ENCODE measurements at regions not wholly inside any gene's neighbourhood (a gene's known extent, or its start where the extent isn't known, plus 50 kb on each side); places are given as distances from the start of the nearest gene placed in this dataset.
"Not testable (repeated sequence)": the region's sequence is repeated elsewhere in the genome, so short reads cannot be mapped to it uniquely, and the experiment has no call there.

DNA sequence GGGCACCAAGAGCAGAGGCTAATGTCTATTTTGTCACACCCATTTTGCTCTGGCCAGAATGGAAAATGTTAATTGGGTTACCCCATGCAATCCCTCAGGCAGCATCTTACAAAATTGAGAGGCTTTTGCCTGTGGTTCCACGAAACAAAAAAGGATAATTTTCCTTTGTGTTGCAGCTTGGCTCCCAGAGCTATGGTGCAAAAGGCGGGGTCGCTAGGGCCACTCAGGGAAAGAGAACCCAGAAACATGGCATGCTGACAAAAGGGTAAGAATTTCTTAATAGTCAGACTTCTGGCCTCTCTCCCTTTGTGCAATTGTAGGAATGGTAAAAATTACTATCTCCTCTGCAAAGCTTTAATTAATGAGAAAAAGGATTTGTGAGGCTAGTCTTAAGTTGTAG is 119.6 kb upstream of the BANK1 start:
- in situ Hi-C loops (cut with MboI; ENCODE audit: low sequenced_read_pairs): no loop called here

DNA sequence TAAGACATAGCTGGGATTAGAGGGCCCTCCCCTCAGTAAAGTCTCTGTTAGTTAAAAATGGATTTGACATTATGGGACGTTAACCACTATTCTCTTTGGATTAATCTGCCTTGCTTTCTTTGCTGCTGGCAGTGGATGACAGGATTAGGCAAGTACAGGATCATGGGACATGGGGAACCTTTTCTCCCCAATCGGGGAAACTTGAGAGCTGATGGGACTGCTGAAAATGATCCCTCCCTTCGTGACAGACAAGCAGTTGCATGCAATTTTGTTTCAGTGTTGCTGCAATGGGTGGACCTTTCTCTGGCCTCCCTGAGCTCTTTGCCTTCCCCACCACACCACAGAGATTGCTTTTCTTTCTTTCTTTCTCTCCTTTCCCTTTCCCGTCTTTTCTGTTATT is 120.2 kb upstream of the BANK1 start:
- in situ Hi-C loops (cut with MboI; ENCODE audit: low sequenced_read_pairs): no loop called here

DNA sequence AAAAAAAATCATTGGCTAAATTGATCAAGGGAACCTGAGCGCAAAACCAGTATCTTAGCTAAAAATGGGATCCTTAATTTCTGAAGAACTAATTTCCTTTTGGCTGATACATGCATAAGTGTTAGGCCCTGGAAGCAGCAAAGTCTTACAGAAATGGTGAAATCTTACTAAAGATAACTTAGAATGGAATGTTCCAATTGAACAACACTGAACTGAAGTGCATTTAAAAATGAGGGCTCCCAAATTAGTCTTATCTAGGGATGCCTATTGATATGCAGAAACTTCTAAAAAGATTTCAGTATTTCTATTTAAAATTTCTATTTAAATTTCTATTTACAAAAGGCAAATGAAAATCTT is 120.7 kb upstream of the BANK1 start:
- in situ Hi-C loops (cut with MboI; ENCODE audit: low sequenced_read_pairs): no loop called here

DNA sequence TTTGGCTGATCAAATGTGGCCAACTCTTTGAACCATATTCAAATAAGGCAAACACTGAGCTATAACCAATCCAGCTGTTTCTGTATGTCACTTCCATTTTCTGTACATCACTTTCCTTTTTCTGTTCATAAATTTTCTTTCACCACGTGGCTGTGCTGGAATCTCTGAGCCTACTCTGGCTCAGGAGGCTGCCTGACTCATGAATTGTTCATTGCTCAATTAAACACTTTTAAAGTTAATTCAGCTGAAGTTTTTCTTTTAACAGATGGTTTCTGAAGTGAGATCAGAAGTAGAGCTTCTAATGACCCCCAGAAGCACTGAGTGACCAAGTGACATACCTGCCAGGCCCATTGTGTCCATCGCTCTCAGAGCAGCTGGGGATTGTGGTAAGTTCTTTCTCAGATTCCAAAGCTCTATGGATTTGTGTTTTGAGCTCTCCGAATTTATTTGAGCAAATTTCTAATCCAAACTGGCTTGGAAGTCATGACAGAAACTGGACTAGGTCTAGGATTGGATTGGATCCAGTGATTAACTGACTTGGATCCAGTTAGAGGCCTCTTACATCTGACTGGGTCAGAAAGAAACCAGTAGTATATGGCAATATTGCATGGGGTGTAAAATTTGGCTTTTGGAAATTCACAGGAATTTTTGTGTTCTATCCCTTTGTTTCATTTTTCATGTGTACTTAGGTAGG is 121.2 kb upstream of the BANK1 start:
- in situ Hi-C loops (cut with MboI; ENCODE audit: low sequenced_read_pairs): no loop called here

DNA sequence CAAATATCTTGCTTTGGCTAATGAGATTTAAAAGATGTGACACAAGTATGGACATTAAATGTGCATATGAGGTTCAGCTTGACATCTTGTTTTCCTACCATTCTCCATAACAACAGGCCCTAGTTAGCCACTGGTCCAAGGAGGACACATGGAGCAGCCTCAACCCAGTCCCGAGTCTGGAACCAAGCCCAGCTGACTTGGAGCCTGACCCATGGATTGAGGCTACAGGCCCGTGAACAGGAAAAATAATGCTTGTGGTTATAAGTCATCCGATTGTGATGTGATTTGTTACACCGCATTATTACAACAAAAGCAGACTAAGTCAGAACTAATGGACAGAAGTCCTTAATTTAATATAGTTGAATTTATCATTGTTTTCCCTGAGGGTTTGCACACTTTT is 123.2 kb upstream of the BANK1 start:
- in situ Hi-C loops (cut with MboI; ENCODE audit: low sequenced_read_pairs): no loop called here

DNA sequence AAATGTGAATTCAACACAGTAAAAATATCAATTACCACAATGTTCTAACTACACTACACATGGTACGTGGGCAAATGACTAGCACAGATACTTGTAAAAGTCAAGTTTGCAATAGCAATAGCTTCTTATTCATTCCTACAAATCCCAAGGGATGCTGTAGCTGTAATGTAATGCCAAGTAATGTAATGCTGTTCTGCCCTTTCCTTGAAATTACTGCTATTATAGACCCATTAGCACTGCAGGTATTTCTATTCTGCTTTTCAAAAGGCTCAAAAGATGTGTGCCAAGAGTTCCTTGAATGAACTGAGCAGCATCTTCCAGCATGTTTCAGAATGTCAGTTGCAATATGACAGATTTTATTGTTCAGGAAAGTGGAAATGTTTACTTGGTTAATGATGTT is 129.9 kb upstream of the BANK1 start:
- in situ Hi-C loops (cut with MboI; ENCODE audit: low sequenced_read_pairs): no loop called here

DNA sequence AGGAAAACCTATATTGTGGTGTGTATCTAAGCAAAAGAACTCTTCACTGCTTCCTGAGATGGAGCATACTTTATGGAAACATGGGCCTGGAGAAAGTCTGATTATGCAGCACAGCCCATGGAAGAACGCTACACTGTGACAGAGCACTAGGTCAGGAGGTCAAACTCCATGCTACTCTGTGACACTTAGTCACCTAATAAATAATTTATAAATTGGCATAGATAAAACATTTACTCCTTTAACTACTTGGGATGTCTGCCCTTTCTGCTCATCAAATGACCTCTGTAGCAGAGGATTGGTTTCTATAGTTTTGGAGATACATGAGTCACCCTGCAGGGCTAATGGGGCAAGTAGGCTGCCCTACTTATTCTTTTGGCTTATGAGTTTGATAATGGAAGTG is 134.7 kb upstream of the BANK1 start:
- in situ Hi-C loops (cut with MboI; ENCODE audit: low sequenced_read_pairs): no loop called here

DNA sequence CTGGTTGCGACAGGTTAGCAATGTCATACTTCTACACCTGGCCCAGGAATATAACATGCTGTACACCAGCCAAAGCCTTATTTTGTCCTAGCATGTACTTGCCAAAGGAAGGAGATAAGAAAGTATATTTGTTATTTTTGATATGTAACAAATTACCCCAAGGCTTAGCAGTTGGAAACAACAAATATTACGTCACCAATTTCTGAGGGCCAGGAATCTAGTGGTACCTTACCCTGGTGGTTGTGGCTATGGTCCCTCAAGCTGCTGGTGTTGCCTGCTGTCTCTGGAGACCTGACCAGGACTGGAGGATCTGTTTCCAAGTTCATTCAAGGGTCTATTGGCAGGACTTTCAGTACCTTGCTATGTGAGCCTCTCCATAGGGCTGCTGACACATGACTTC is 135.5 kb upstream of the BANK1 start:
- in situ Hi-C loops (cut with MboI; ENCODE audit: low sequenced_read_pairs): no loop called here

DNA sequence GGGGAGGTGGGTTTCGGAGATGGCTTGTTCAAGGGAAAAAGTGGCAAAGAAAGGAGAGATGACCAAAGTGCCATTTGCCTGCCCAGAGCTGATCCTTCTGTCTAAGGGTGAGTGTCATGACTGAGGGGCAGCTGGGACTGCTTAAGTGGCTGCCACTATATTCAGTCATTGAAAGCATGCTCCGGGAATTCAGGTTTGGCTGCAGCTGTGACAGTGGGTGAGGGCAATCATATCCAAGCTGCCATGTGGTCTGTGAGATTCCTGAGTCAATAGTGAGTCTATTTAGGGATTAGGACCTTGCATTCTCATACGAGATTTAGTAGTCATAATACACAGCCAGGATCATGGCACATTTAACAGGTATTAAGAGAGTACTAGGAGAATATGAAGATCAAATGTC is 138.8 kb upstream of the BANK1 start:
- in situ Hi-C loops (cut with MboI; ENCODE audit: low sequenced_read_pairs): no loop called here

DNA sequence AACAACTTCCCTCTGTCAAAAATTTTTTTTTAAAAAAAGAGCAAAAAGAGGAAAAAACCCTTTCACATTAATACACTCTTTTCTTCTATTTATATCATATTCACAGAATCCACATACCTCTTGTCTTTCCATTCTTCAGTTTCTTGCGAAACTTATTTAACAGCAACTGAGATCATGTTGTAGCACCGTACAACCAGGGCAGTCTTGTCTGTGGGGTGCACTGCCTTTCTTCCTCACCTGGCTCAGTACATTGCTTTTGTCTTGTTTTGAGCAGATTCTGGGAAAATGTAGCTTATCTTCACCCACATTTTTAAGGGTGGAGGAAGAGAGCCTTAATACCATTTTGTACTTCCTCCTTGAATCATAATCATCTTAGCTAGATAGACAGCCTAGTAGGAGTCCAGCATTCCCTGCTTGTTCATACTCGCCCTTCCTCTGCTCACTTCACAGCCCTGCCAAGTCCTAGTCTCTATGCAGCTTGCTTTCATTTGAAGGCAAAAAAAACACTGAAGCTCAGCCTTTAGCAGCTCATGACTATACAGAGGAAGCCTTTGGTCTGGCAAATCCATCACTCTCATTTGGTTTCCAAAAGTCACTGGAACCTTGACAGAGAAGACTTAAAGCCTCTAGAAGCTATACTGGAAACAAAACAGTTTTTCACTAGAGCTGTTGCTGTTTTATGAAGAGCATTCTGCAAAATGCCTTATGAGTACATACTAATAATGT is 140.6 kb upstream of the BANK1 start:
- in situ Hi-C loops (cut with MboI; ENCODE audit: low sequenced_read_pairs): no loop called here

DNA sequence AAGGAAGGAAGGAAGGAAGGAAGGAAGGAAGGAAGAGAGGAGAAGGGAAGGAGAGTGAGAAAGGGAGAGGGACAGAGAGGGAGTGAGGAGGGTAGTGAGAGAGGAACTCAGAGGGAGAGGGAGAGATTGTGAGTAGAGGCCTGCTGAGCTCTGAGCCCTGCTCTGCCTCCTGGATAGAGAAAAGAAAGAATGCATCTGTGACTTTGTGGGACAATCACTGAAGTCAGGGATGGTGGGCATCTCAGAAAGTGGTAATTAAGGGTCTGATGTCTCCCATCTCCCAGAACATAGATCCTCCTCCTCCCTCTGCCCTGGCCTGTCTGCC is 142.9 kb upstream of the BANK1 start:
- in situ Hi-C loops (cut with MboI; ENCODE audit: low sequenced_read_pairs): no loop called here

DNA sequence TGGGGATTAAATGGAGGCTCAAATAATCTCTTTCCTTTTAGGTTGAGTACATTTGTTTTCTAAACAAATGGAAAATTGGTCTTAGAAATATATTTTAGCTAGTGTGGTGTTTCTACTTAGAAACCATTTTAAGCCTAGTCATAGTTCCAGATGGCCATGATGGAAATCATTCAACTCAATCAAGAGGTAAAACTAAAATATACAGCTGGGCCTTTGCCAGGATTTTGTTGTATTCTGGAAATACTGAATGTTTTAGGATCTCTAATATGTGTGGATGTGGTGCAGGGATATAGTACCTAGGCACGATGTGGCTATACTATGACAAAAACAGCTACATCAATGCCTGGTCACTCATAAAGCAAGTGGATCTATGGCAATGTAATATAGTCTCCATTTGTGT is 146.0 kb upstream of the BANK1 start:
- in situ Hi-C loops (cut with MboI; ENCODE audit: low sequenced_read_pairs): no loop called here

DNA sequence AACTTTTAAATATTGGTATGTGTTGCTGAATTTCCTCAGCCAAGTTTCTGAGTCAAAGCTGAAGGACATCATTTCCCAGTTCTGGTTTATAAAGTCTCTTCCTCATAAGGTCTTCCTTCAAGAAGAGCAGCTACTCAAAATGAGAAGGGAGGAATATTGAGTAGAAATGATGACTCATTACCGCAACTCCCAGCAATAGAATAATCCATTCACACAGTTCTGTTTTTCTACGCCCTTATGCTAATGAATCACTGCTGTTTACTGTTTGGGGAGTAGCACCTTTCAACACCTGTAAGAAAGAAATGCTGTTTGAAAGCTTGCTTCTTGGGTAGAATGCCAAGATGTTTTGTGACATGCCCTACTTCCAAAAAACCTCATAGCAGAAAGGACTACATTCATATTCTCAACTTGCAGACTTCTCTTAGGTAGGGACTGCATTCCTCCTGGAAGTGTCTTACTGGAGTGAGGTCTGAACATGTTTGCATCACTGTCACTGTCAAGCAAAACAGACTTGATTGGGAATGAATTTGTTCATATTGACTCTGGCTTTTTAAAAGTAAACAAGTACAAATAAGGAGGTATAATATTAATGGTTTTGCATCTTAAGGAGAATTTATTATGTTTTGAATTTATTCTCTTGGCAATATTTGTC is 147.2 kb upstream of the BANK1 start:
- in situ Hi-C loops (cut with MboI; ENCODE audit: low sequenced_read_pairs): no loop called here

DNA sequence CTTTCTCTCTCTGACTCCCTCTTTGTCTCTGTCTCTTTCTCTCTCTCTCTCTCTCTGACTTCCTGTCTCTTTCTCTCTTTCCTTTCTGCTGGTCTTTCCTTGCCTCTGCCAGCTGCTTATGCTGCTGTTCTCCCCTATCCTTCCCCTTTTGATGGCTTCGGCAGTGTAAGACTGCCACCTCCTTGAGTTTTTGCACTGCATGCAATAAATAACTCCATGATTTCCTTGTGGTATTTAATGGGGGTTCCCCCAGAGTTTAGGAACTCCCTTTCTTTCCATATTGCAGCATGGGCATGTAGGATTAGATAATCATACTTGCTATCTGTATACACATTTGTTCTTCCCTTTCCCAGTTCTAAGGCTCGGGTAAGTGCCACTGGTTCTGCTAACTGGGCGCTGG is 157.8 kb upstream of the BANK1 start:
- in situ Hi-C loops (cut with MboI; ENCODE audit: low sequenced_read_pairs): not testable (repeated sequence)

DNA sequence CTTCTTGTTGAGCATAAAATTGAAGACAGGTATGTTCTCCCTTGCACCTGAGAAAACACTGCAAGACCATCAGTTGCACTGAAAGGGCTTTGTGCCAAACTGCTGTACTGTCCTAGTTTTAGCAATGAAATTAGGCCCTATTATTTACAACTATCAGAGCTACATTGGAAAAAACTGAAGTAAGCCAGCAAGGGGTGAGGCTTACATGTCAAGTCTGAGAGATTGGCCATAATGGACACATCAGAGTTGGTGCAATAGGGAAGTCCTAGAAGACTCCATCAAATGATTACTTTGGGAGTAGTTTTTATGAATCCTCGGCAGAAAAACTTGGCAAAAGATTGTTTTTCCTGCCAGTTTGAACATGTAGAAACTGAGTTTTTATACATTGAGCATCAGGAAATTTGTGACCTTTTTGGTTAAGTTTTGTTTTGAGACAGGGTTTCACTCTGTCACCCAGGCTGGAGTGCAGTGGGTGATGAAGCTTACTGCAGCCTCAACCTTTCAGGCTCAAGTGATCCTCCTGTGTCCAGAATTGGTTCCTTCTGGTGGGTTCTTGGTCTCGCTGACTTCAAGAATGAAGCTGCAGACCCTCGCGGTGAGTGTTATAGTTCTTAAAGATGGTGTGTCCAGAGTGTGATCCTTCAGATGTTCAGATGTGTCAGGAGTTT is 160.1 kb upstream of the BANK1 start:
- in situ Hi-C loops (cut with MboI; ENCODE audit: low sequenced_read_pairs): no loop called here

DNA sequence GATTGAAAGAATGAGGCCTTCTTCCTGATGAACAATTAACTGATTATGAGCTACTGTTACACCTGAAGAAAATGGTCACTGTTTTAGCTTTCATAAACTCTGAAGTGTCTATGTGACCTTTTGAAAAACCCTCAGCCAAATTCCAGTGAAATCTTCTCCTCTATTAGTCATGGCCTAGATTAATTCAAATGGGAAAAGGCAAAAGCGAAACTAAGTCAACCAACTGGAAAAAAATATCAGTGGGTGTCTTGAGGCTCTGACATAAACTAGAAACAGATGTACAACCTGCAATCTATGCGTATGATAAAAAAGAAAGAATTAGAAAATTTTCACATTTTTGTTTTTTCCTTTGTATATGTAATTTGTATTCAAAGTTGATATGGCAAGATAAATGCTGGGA is 169.4 kb upstream of the BANK1 start:
- in situ Hi-C loops (cut with MboI; ENCODE audit: low sequenced_read_pairs): no loop called here

DNA sequence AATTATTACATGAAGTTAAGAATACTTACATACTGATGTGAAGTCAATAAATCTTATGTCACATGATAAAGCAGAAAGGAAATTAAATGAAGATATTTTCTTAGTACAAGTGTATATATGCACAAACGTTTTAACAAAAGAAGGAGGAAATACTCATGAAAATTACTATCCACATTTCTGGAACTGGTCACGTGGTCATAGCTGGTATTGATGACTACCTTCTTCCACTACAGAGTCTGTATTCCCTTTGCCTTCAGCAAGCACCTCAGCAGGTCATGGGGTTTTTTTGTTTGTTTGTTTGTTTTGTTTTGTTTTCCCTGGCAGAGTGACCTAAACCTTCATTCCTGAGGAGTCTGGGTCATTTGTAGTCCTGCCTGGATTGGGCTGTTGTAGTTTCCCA is 174.9 kb upstream of the BANK1 start:
- in situ Hi-C loops (cut with MboI; ENCODE audit: low sequenced_read_pairs): no loop called here

DNA sequence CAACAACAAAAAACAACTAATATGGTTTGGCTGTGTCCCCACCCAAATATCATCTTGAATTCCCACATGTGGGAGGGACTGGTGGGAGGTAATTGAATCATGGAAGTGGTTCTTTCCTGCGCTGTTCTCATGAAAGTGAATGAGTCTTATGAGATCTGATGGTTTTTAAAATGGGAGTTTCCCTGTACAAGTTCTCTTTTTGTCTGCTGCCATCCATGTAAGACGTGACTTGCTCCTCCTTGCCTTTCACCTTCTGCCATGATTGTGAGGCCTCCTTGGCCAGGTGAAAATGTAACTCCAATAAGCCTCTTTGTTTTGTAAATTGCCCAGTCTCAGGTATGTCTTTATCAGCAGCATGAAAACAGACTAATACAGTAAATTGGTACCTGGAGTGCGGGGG is 183.5 kb upstream of the BANK1 start:
- in situ Hi-C loops (cut with MboI; ENCODE audit: low sequenced_read_pairs): not testable (repeated sequence)

DNA sequence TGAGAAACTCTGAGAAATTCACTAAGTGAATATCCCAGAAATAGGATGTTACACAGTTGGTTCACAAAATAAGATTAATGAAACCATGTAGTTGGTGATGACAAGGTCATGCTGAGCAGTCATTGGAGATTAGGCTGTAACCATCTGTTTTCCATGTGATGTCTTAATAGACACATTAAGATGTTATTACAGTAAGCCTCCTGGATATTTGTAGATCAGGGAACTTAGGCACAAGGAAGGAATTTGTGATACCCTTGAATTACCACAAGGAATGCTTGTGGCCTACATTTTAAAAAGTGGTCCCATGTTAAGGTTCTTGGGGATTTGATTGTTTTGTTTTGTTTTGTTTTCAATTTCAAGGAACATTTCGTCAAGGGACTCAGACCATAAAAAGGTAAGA is 185.6 kb upstream of the BANK1 start:
- in situ Hi-C loops (cut with MboI; ENCODE audit: low sequenced_read_pairs): no loop called here

DNA sequence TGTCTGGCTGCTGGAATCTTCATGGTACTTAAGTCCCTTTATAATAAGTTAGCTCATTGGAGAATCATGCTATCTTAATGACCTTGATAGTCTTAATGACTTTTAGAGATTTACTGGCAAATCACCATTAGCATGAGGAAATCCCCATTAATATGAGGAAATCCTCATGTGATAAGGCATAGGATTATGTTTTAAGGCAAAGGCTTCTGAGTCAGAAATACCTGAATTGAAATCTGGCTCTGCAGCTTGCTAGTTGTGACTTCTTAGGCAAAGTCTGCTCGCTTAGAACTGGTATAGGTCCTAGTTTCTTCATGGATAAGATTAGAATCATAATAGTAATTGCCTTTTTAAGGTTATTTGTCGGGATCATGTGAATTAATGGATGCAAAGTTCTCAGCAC is 190.2 kb upstream of the BANK1 start:
- in situ Hi-C loops (cut with MboI; ENCODE audit: low sequenced_read_pairs): no loop called here

DNA sequence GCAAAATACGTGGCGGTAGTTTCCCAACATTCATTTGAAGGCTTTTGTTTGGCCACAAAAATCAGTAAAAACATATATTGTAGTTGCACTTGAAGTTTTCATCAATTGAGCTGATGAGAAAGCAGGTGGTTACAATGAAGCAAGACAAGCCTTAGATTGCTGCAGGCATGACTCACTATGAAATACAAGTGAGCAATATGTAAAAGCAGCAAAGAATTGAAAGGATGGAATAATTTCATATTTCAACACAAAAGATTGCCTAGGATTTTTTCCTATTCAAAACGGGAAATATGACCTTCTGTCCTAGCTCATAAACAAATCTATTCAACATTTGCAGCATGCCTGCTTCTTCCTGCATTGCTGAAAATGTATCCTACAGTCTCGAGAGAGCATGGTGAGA is 190.9 kb upstream of the BANK1 start:
- in situ Hi-C loops (cut with MboI; ENCODE audit: low sequenced_read_pairs): no loop called here

All from HL-60/S4 treated with retinoic acid at 250 ng/mL for 4 days and 3 days (cell line).